ENCODE measurements at regions not wholly inside any gene's neighbourhood (a gene's known extent, or its start where the extent isn't known, plus 50 kb on each side); places are given as distances from the start of the nearest gene placed in this dataset.
"Not testable (repeated sequence)": the region's sequence is repeated elsewhere in the genome, so short reads cannot be mapped to it uniquely, and the experiment has no call there.

DNA sequence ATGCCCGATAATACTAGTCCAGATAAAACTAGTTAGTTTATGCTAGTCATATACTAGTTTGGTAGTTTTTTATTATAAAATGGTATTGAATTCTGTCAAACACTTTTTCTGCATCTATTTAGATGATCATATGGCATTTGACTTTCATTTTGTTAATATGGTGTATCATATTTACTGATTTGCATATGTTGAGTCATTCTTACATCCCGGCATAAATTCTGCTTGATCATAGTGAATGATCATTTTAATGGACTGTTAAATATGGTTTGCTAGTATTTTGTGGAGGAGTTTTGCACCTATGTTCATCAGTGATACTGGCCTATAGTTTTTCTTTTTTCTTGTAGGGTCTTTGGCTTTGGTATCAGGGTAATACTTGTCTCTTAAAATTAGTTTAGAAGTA is 365.6 kb downstream of the TAF11L14 start:
- Histone ChIP-seq H3K27ac (no peak overlapping the region), H3K36me3 (replicated peaks in 1 of 2) (no peaks in the 10 kb centered on the region)
- intact Hi-C loops (cut with DNase I): no loop called here

DNA sequence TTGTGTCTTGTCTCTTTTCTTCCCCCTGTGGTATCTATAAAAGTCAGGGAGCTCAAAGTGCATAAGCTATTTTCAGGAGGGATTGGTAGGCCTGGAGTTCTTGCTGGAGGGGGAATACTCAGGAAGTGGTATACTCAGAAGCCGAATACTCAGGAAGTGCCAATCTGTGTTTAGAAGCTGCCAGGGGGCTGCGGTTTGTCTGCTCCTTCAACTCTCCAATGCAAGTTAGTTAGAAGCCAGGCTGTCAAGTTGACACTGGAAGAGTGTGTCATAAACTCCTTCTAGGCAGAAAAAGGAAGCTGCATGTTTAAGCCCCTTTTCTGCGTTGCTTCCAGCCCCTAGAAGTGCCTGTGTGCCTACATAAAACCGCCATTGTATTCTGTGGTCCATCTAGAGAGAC is 366.5 kb downstream of the TAF11L14 start:
- no peak overlapping the region for H3K4me3 ChIP-seq
- TF ChIP-seq POLR2A (IDR thresholded peaks at IDR 0.05): no peak
- TF ChIP-seq, protein P1, sequence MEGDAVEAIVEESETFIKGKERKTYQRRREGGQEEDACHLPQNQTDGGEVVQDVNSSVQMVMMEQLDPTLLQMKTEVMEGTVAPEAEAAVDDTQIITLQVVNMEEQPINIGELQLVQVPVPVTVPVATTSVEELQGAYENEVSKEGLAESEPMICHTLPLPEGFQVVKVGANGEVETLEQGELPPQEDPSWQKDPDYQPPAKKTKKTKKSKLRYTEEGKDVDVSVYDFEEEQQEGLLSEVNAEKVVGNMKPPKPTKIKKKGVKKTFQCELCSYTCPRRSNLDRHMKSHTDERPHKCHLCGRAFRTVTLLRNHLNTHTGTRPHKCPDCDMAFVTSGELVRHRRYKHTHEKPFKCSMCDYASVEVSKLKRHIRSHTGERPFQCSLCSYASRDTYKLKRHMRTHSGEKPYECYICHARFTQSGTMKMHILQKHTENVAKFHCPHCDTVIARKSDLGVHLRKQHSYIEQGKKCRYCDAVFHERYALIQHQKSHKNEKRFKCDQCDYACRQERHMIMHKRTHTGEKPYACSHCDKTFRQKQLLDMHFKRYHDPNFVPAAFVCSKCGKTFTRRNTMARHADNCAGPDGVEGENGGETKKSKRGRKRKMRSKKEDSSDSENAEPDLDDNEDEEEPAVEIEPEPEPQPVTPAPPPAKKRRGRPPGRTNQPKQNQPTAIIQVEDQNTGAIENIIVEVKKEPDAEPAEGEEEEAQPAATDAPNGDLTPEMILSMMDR (IDR thresholded peaks at IDR 0.05): no peak
- no peaks in the 10 kb centered on the region for H3K27me3 ChIP-seq
- DNase-seq: no peak
- 58 to 67% (median 63%) methylated on average over 4 of the region's 4 CpGs for WGBS, 4 donors
- no peaks in the 10 kb centered on the region for H3K4me1 ChIP-seq (replicated peaks in 1 of 2)
- H3K9me3 ChIP-seq (replicated peaks in 1 of 3): no peaks in the 10 kb centered on the region
- intact Hi-C loops (cut with DNase I): no loop called here
- no peak overlapping the region for H3K27ac ChIP-seq
- H3K36me3 ChIP-seq (replicated peaks in 1 of 2): no peaks in the 10 kb centered on the region

More for the DNA sequence above, 365.6 kb downstream of the TAF11L14 start:
- no peak overlapping the region for H3K4me3 ChIP-seq
- WGBS, 4 donors: 78 to 96% (median 88%) methylated on average over 2 of the region's 2 CpGs
- H3K4me1 ChIP-seq (replicated peaks in 1 of 2): no peaks in the 10 kb centered on the region
- TF ChIP-seq, protein P1 (IDR thresholded peaks at IDR 0.05): no peak
- no peak for TF ChIP-seq POLR2A (IDR thresholded peaks at IDR 0.05)
- H3K9me3 ChIP-seq (replicated peaks in 1 of 3): no peaks in the 10 kb centered on the region
- no peaks in the 10 kb centered on the region for H3K27me3 ChIP-seq
- DNase-seq: no peak

- H3K27me3 ChIP-seq: no peaks in the 10 kb centered on the region
- intact Hi-C loops (cut with DNase I): no loop called here
- no peak for DNase-seq
- H3K4me1 ChIP-seq (replicated peaks in 1 of 2): no peaks in the 10 kb centered on the region
- H3K27ac ChIP-seq: no peak overlapping the region
- no peaks in the 10 kb centered on the region for H3K36me3 ChIP-seq (replicated peaks in 1 of 2)
- no peak overlapping the region for H3K4me3 ChIP-seq
- TF ChIP-seq, protein P1 (IDR thresholded peaks at IDR 0.05): no peak
- TF ChIP-seq POLR2A (IDR thresholded peaks at IDR 0.05): no peak
- no peaks in the 10 kb centered on the region for H3K9me3 ChIP-seq (replicated peaks in 1 of 3)
Measured at GRCh38 chr5:18003312-18003711, 369.1 kb downstream of the TAF11L14 start.

- Histone ChIP-seq H3K9me3 (replicated peaks in 1 of 3) (no peaks in the 10 kb centered on the region), H3K36me3 (replicated peaks in 1 of 2) (no peaks in the 10 kb centered on the region), H3K27me3 (no peaks in the 10 kb centered on the region), H3K4me3 (no peak overlapping the region), H3K4me1 (replicated peaks in 1 of 2) (no peaks in the 10 kb centered on the region), H3K27ac (no peak overlapping the region)
- WGBS, 4 donors: 86 to 95% (median 90%) methylated on average over 2 of the region's 2 CpGs
- intact Hi-C loops (cut with DNase I): no loop called here
- TF ChIP-seq, protein P1 (IDR thresholded peaks at IDR 0.05): no peak
- no peak for TF ChIP-seq POLR2A (IDR thresholded peaks at IDR 0.05)
- no peak for DNase-seq
Measured at GRCh38 chr5:18003784-18004183, 369.5 kb downstream of the TAF11L14 start.

GRCh38 chr5:18006235-18006634 is 372.0 kb downstream of the TAF11L14 start:
- intact Hi-C loops (cut with DNase I); H3K4me3 ChIP-seq; H3K36me3 ChIP-seq (replicated peaks in 1 of 2); DNase-seq; H3K27me3 ChIP-seq; H3K27ac ChIP-seq; H3K4me1 ChIP-seq (replicated peaks in 1 of 2); H3K9me3 ChIP-seq (replicated peaks in 1 of 3): not testable (repeated sequence)
- WGBS, 4 donors: 87 to 95% (median 89%) methylated on average over 6 to 8 of the region's 8 CpGs; no CpG with 5 or more reads in 1 of the 4 donors

All from adrenal gland (tissue), 9 donors.